ENCODE measurements at regions not wholly inside any gene's neighbourhood (a gene's known extent, or its start where the extent isn't known, plus 50 kb on each side); places are given as distances from the start of the nearest gene placed in this dataset.

GRCh38 chr4:32030406-32030805, 1310.2 kb downstream of the PCDH7 start:
- TF ChIP-seq, protein P1, sequence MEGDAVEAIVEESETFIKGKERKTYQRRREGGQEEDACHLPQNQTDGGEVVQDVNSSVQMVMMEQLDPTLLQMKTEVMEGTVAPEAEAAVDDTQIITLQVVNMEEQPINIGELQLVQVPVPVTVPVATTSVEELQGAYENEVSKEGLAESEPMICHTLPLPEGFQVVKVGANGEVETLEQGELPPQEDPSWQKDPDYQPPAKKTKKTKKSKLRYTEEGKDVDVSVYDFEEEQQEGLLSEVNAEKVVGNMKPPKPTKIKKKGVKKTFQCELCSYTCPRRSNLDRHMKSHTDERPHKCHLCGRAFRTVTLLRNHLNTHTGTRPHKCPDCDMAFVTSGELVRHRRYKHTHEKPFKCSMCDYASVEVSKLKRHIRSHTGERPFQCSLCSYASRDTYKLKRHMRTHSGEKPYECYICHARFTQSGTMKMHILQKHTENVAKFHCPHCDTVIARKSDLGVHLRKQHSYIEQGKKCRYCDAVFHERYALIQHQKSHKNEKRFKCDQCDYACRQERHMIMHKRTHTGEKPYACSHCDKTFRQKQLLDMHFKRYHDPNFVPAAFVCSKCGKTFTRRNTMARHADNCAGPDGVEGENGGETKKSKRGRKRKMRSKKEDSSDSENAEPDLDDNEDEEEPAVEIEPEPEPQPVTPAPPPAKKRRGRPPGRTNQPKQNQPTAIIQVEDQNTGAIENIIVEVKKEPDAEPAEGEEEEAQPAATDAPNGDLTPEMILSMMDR (IDR thresholded peaks at IDR 0.05; ENCODE audit: low read depth, low read length), result no peak
- no peak for DNase-seq (ENCODE audit: extremely low read depth, low read depth)

- TF ChIP-seq, protein P1 (IDR thresholded peaks at IDR 0.05; ENCODE audit: low read depth, low read length), result no peak
- DNase-seq (ENCODE audit: extremely low read depth, low read depth), result no peak
These were observed 1310.9 kb downstream of the PCDH7 start for GRCh38 chr4:32031026-32031425.

- TF ChIP-seq, protein P1 (IDR thresholded peaks at IDR 0.05; ENCODE audit: low read depth, low read length), result no peak
- no peak for DNase-seq (ENCODE audit: extremely low read depth, low read depth)
These were observed 1312.0 kb downstream of the PCDH7 start for GRCh38 chr4:32032136-32032672.

DNA sequence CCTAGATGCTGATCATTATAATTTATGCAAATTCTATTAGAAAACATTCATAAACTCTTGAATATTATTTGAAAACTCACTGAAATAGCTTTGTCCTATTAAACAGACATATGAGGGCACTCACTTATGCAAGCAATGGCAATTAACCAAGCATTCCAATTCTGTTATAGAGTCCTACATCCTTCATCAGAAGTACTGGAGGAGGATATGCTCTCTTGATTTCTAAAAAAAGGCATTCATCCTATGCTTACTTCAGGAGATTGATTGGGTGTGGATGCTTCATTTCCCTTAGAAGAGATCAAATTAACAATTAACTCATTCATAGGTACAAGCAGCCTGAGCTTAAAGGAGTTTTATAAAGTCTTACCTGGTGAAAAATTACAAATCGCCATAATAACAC, 1317.2 kb downstream of the PCDH7 start:
- TF ChIP-seq, protein P1 (IDR thresholded peaks at IDR 0.05; ENCODE audit: low read depth, low read length), result no peak
- no peak for DNase-seq (ENCODE audit: extremely low read depth, low read depth)

- no peak for DNase-seq (ENCODE audit: extremely low read depth, low read depth)
- TF ChIP-seq, protein P1 (IDR thresholded peaks at IDR 0.05; ENCODE audit: low read depth, low read length), result no peak; the same call in none of the 2 replicates
These were observed 1322.5 kb downstream of the PCDH7 start for GRCh38 chr4:32042486-32043247.

DNA sequence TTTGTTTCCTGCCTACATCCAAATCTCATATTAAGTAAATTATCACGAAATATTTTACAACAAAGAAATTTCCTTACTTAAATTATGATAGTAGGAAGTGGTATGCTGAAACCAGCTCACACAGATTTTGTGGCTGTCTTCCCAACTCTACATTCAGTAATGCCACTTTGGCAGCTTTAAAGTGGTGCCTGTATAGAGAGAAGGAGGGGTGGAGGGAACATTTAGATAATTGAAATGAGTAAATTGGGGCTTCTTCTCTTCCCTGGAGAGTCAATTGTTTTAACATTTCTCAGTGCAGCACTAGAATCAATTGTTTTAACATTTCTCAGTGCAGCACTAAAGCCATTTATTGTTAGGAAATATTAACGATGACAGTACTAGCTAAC, 1323.1 kb downstream of the PCDH7 start:
- no peak for DNase-seq (ENCODE audit: extremely low read depth, low read depth)
- TF ChIP-seq, protein P1 (IDR thresholded peaks at IDR 0.05; ENCODE audit: low read depth, low read length), result no peak

DNA sequence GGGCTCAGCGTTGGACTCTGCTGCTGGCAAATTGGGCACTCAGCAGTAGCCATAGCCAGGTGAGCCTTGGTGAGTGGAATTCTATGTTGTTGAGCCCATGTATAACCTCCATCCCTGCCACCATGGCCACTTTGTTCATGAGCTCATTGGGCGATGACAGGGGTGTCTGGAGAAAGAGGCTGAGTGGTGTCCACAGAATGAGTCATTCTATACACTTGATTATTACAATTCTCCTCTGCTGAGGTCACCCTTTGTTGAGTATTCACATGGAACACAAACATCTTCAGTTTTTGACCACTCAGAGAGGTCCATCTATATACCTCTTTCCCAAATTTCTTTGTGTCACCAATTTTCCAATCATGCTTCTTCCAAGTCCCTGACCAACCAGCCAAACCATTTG, 1341.7 kb downstream of the PCDH7 start:
- TF ChIP-seq, protein P1 (IDR thresholded peaks at IDR 0.05; ENCODE audit: low read depth, low read length), result no peak

More for the DNA sequence above, 1341.7 kb downstream of the PCDH7 start:
- no peak for DNase-seq (ENCODE audit: extremely low read depth, low read depth)
